ENCODE measurements at regions not wholly inside any gene's neighbourhood (a gene's known extent, or its start where the extent isn't known, plus 50 kb on each side); places are given as distances from the start of the nearest gene placed in this dataset.
"Not testable (repeated sequence)": the region's sequence is repeated elsewhere in the genome, so short reads cannot be mapped to it uniquely, and the experiment has no call there.

- no peak for DNase-seq (ENCODE audit: low read depth in 2 of 2)
Measured at GRCh38 chr2:194385376-194385775, 1271.7 kb upstream of the SLC39A10 start.

GRCh38 chr2:194383401-194383800 is 1273.6 kb upstream of the SLC39A10 start:
- no peak for DNase-seq (ENCODE audit: low read depth in 2 of 2)

- no peak for DNase-seq (ENCODE audit: low read depth in 2 of 2)
Measured at GRCh38 chr2:194382221-194382620, 1274.8 kb upstream of the SLC39A10 start.

- DNase-seq (ENCODE audit: low read depth in 2 of 2) = no peak
Measured at GRCh38 chr2:194380011-194380410, 1277.0 kb upstream of the SLC39A10 start.

GRCh38 chr2:194367390-194367789 is 1289.6 kb upstream of the SLC39A10 start:
- not testable (repeated sequence) for DNase-seq (ENCODE audit: low read depth in 2 of 2)

GRCh38 chr2:194363878-194364277 is 1293.1 kb upstream of the SLC39A10 start:
- no peak for DNase-seq (ENCODE audit: low read depth in 2 of 2)

- no peak for DNase-seq (ENCODE audit: low read depth in 2 of 2)
Measured at GRCh38 chr2:194363295-194363694, 1293.7 kb upstream of the SLC39A10 start.

GRCh38 chr2:194352505-194352904 is 1304.5 kb upstream of the SLC39A10 start:
- no peak for DNase-seq (ENCODE audit: low read depth in 2 of 2)

GRCh38 chr2:194346193-194346592 is 1310.8 kb upstream of the SLC39A10 start:
- DNase-seq (ENCODE audit: low read depth in 2 of 2) = no peak

- no peak for DNase-seq (ENCODE audit: low read depth in 2 of 2)
Measured at GRCh38 chr2:194345347-194345746, 1311.7 kb upstream of the SLC39A10 start.

- DNase-seq (ENCODE audit: low read depth in 2 of 2) = no peak
Measured at GRCh38 chr2:194343167-194343566, 1313.9 kb upstream of the SLC39A10 start.

- no peak for DNase-seq (ENCODE audit: low read depth in 2 of 2)
Measured at GRCh38 chr2:194332799-194333490, 1324.1 kb upstream of the SLC39A10 start.

- DNase-seq (ENCODE audit: low read depth in 2 of 2) = no peak
Measured at GRCh38 chr2:194328456-194328855, 1328.6 kb upstream of the SLC39A10 start.

- no peak for DNase-seq (ENCODE audit: low read depth in 2 of 2)
Measured at GRCh38 chr2:194327196-194327888, 1329.7 kb upstream of the SLC39A10 start.

GRCh38 chr2:194323740-194324139 is 1333.3 kb upstream of the SLC39A10 start:
- no peak for DNase-seq (ENCODE audit: low read depth in 2 of 2)

- no peak for DNase-seq (ENCODE audit: low read depth in 2 of 2)
Measured at GRCh38 chr2:194320520-194320919, 1336.5 kb upstream of the SLC39A10 start.

GRCh38 chr2:194319222-194319992 is 1337.6 kb upstream of the SLC39A10 start:
- no peak for DNase-seq (ENCODE audit: low read depth in 2 of 2)

GRCh38 chr2:194314042-194314441 is 1343.0 kb upstream of the SLC39A10 start:
- DNase-seq (ENCODE audit: low read depth in 2 of 2) = no peak

- DNase-seq (ENCODE audit: low read depth in 2 of 2) = no peak
Measured at GRCh38 chr2:194304191-194304590, 1352.8 kb upstream of the SLC39A10 start.

- DNase-seq (ENCODE audit: low read depth in 2 of 2) = no peak
Measured at GRCh38 chr2:194301946-194302345, 1355.1 kb upstream of the SLC39A10 start.

- DNase-seq (ENCODE audit: low read depth in 2 of 2) = no peak
Measured at GRCh38 chr2:194294156-194294555, 1362.9 kb upstream of the SLC39A10 start.

- DNase-seq (ENCODE audit: low read depth in 2 of 2) = no peak
Measured at GRCh38 chr2:194291104-194291503, 1365.9 kb upstream of the SLC39A10 start.

Measured in stimulated activated CD8-positive, alpha-beta memory T cell treated with anti-CD3 and anti-CD28 coated beads, Interleukin-2, amount 100 ng/mL, for 1 hour (primary cell).